ENCODE measurements at regions not wholly inside any gene's neighbourhood (a gene's known extent, or its start where the extent isn't known, plus 50 kb on each side); places are given as distances from the start of the nearest gene placed in this dataset.

GRCh38 chr12:115101520-115101919, 417.5 kb upstream of the TBX3 start:
- no peak for TF ChIP-seq CTCF (IDR thresholded peaks at IDR 0.05)
- no peak for TF ChIP-seq CHD2 (IDR thresholded peaks at IDR 0.05; ENCODE audit: low read length, partially characterized antibody)
- no peak for TF ChIP-seq POLR2A (IDR thresholded peaks at IDR 0.05; ENCODE audit: low read length)
- TF ChIP-seq, protein P1, sequence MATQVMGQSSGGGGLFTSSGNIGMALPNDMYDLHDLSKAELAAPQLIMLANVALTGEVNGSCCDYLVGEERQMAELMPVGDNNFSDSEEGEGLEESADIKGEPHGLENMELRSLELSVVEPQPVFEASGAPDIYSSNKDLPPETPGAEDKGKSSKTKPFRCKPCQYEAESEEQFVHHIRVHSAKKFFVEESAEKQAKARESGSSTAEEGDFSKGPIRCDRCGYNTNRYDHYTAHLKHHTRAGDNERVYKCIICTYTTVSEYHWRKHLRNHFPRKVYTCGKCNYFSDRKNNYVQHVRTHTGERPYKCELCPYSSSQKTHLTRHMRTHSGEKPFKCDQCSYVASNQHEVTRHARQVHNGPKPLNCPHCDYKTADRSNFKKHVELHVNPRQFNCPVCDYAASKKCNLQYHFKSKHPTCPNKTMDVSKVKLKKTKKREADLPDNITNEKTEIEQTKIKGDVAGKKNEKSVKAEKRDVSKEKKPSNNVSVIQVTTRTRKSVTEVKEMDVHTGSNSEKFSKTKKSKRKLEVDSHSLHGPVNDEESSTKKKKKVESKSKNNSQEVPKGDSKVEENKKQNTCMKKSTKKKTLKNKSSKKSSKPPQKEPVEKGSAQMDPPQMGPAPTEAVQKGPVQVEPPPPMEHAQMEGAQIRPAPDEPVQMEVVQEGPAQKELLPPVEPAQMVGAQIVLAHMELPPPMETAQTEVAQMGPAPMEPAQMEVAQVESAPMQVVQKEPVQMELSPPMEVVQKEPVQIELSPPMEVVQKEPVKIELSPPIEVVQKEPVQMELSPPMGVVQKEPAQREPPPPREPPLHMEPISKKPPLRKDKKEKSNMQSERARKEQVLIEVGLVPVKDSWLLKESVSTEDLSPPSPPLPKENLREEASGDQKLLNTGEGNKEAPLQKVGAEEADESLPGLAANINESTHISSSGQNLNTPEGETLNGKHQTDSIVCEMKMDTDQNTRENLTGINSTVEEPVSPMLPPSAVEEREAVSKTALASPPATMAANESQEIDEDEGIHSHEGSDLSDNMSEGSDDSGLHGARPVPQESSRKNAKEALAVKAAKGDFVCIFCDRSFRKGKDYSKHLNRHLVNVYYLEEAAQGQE (IDR thresholded peaks at IDR 0.05) = no peak
- TF ChIP-seq HOXA7 (CRISPR knock-in tag; IDR thresholded peaks at IDR 0.05) = no peak
- TF ChIP-seq NPAS2 (CRISPR knock-in tag; IDR thresholded peaks at IDR 0.05; ENCODE audit: borderline replicate concordance) = no peak
- TF ChIP-seq NR3C1 (IDR thresholded peaks at IDR 0.05) = no peak
- no peak for TF ChIP-seq CBX2 (IDR thresholded peaks at IDR 0.05; ENCODE audit: borderline replicate concordance, low read depth)
- no peak for TF ChIP-seq CEBPB (IDR thresholded peaks at IDR 0.05)
- no peak for TF ChIP-seq RCOR1 (IDR thresholded peaks at IDR 0.05; ENCODE audit: low read depth, low read length)
- no peak for TF ChIP-seq POLR2AphosphoS2 (conservative IDR thresholded peaks at IDR 0.05; ENCODE audit: low read length)
- no peak for TF ChIP-seq KDM5A (IDR thresholded peaks at IDR 0.05)
- TF ChIP-seq PBX3 (IDR thresholded peaks at IDR 0.05) = no peak

Measured in A549 (cell line).